ENCODE measurements at regions not wholly inside any gene's neighbourhood (a gene's known extent, or its start where the extent isn't known, plus 50 kb on each side); places are given as distances from the start of the nearest gene placed in this dataset.

GRCh38 chr16:47888734-47889133 lies 267.1 kb downstream of the ABCC12 start:
- TF ChIP-seq CEBPB (tag; IDR thresholded peaks at IDR 0.05) (no peak), HCFC1 (IDR thresholded peaks at IDR 0.05; ENCODE audit: low read depth, low read length) (no peak), POLR2A (conservative IDR thresholded peaks at IDR 0.05) (no peak), CBX1 (IDR thresholded peaks at IDR 0.05; ENCODE audit: low read depth) (no peak), ZBTB1 (CRISPR knock-in tag; IDR thresholded peaks at IDR 0.05; ENCODE audit: borderline replicate concordance, low read depth) (no peak), HNRNPK (IDR thresholded peaks at IDR 0.05; ENCODE audit: low read depth, low read length, poor library complexity, severe bottlenecking) (no peak), ZNF347 (CRISPR knock-in tag; IDR thresholded peaks at IDR 0.05; ENCODE audit: low read depth) (no peak)
- TF ChIP-seq, protein P1, sequence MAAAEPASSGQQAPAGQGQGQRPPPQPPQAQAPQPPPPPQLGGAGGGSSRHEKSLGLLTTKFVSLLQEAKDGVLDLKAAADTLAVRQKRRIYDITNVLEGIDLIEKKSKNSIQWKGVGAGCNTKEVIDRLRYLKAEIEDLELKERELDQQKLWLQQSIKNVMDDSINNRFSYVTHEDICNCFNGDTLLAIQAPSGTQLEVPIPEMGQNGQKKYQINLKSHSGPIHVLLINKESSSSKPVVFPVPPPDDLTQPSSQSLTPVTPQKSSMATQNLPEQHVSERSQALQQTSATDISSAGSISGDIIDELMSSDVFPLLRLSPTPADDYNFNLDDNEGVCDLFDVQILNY (CRISPR knock-in tag; IDR thresholded peaks at IDR 0.05), result no peak
